HG02981 (cell line): ENCODE measurements at regions not wholly inside any gene's neighbourhood (a gene's known extent, or its start where the extent isn't known, plus 50 kb on each side); places are given as distances from the start of the nearest gene placed in this dataset.
"Not testable (repeated sequence)": the region's sequence is repeated elsewhere in the genome, so short reads cannot be mapped to it uniquely, and the experiment has no call there.

Experiments used
- ATAC-seq: cut with Tn5 transposase; IDR thresholded peaks from one replicate; pipeline ENCODE4 v1.9.1; 2021; ENCODE audit warnings: mild to moderate bottlenecking, moderate library complexity; ENCODE audit not compliant: unreplicated experiment

DNA sequence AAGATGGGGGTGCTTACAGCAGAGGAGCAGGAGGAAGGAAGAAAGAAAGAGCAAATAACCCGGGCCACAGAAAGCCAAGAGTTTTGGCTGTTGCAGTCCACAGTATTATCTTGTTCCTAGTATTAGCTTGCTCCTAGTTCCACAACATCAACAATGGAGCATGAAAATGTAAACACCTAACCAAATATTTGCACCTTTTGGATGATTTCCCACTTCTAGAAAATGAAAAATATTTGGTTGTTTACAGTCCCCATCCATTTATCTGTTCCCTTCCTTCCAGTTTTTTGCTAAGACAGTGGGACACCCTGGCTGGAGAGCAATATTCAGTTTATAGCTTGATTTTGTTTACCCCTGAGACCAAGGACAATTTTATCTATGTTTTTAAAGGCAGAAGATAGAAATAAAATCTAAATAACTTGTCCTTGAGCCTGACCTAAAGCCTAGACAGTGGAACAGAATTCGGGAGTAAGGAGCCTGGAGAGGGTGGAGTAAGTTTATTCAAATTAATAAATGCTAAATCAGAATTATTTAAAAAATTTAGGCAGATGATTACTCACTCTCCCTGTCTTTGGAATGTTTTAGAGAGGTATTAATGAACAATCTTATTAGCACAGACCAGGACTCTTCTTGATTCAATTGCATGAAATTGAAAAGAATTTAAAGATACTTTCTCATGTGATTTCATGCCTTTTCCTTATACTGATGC is 51.6 kb downstream of the RESF1 start:
- ATAC-seq: no peak

DNA sequence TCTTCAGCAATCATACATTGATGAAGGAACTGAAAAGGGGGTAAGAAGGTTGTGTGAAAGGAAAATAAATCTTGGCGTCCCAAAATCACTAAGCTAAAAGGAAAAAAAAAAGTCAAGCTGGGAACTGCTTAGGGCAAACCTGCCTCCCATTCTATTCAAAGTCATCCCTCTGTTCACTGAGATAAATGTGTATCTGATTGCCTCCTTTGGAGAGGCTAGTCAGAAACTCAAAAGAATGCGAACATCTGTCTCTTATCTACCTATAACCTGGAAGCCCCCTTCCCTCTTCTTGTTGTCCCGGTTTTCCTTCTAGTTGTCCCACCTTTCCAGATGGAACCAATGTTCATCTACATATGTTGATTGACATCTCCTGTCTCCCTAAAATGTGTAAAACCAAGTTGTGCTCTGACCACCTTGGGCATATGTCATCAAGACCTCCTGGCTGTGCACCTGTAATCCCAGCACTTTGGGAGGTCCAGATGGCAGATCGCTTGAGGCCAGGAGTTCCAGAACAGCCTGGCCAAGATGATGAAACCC is 53.1 kb downstream of the RESF1 start:
- ATAC-seq: no peak

DNA sequence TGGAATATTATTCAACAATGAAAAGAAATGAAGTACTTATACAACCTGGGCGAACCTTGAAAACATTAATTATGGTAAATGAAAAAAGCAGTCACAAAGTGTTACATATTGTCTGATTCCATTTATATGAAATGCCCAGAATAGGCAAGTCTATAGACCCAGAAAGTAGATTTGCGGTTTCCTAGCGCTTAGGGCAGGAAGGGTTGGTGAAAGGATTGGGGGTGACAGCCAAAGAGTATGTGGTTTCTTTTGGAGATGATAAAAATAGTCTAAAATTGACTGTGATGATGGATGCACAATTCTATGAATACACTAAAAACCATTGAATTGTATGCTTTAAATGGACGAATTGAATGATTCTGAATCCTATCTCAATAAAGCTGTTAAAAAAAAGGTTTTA is 55.8 kb downstream of the RESF1 start:
- ATAC-seq: no peak

DNA sequence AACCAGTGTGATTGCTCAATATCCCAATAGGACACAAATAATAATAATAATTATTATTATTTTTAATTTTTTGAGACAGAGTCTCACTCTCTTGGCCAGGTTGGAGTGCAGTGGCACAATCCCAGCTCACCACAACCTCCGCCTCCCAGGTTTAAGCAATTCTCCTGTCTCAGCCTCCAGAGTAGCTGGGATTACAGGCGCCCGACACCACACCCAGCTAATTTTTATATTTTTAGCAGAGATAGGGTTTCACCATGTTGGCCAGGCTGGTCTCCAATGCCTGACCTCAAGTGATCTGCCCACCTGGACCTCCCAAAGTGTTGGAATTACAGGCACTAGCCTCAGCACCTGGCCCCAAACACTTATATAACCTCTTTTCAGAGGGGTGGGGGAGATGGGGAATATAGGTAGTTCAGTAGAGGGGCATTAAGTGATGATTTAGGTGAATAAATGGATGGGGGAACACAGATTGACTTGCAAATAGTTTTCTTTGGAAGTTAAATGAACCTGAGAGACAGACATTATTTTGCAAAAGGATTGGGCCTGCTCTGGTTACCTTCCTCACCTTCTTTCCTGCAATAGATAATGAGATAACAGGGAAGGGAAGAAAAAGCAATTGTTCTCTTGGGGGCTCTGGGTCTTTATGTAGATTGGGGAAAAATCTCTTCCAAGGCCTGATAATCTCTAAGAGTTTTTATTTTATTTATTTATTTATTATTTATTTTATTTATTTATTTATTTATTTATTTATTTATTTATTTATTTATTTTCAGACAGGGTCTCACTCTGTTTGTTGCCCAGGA is 57.7 kb downstream of the RESF1 start:
- no peak for ATAC-seq

DNA sequence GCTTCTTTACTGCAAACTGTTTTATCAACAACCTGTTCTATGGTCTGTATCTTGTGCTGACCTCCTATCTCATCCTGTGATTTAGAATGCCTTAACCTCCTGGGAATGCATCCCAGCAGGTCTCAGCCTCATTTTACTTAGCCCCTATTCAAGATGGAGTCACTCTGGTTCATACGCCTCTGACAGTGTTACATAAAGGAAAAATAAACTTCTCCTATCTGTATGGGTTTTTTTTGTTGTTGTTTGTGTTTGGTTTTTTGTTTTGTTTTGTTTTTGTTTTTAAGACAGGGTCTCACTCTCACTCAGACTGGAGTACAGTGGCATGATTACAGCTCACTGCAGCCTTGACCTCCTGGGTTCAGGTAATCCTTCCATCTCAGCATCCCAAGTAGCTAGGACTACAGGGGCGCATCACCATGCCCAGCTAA is 62.1 kb downstream of the RESF1 start:
- no peak for ATAC-seq

DNA sequence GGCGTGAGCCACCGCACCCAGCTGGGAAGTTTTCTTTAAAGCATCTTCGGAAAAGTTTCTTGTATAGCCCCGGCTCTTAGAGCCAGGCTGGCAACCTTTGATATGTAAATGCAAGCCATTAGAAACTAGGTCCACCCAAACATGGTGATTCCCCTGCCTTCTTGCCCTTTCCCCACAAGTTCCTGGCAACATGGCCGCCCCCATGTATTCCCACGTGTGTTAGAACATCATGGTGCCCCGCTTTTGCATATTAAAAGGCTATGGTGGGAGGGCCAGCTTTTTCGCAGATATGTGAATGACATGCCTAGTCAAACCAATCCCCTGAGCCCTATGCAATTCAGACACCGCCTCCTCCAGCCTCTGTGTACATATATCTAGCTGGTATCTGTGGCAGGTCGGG is 63.2 kb downstream of the RESF1 start:
- not testable (repeated sequence) for ATAC-seq

DNA sequence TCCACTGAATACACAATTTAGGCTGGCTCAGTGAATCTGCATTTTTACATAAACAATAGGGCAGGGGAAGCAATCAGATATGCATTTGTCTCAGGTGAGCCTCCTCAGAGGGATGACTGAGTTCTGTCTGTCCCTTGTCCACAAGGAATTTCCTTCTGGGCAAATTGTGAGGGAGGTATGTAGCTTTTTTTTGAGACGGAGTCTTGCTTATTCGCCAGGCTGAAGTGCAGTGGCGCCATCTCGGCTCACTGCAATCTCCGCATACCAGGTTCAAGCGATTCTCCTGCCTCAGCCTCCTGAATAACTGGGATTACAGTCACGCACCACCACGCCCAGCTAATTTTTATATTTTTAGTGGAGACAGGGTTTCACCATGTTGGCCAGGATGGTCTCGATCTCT is 64.6 kb downstream of the RESF1 start:
- not testable (repeated sequence) for ATAC-seq

DNA sequence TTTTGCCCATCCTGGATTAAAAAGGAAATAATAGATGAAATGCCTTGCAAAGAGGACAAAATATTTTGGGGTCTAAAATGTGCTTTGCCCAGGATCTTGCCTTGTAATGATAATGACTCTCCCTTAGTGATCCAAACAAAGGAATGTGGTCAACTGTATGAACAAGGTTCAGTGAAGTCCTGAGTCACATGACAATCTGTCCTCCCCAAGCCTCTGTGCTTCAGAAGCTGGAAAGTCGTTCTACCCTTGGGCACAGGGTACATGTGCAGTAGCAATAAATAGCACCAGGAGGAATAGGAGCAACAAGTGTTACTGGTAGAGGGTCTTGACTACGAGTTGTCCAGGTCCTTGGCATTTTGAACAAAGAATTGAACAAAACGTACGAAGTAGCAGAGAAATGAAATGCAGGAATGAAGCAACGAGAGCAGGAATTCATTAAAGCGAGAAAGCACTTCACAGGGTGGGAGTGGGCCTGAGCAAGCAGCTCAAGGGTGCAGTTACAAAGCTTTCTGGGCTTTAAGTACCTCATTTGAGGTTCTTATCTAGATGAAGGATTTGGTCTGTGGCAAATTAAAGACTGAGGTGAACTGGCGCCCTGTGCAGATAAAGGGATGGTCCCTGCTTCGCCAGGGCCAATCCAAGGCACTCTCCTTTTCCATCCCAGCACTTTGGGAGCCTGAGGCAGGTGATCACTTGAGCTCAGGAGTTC is 65.8 kb downstream of the RESF1 start:
- ATAC-seq: no peak

DNA sequence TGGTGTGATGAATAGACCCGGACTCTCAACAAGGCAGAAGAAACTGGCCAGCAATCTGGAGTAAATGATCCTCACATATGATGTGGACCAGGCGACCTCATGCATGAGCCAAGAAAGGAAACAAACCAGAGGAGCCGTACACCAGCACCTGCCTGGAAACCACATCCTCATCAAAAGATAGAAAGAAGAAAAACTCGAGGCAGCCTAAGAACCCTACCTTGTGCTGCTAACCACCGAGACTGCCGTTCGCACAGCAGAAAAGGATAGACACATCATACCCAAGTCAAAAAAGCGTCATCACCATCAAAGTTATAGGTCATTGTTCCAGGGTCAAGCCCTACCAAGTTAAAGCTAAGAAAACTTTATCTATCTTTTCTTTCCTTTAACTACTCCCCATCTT is 66.7 kb downstream of the RESF1 start:
- ATAC-seq: peak; percentile 84

DNA sequence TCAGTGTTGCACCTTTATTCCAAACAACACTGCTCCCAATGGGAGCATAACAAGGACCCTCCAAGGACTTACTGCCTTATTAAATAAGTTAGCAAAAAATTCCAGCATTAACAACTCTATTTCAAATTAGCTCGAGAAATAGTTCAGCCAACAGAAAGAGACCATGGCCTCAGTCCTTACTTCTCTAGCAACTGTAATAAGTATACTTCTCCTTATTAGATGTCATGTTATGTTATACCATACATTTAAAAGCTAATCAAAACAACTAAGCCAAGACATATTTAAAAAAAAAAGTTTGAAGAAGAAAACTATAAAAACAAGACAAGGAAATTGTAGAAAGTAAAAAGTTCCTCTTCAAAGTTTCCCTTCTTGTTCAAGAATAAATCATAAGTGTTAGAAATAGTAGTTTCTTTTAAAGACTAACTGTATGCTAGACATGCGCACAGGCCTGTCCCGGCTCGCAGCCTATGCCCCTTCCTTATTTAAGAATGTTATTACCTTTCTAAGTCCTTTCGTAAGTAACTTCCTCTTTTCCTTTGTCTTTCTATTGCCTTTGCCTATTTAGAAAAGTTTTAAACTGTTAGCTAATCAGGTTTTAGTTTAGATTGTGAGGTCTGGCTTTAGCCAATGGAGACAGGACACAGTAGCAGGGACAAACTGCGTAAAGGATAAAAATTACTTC is 68.6 kb downstream of the RESF1 start:
- ATAC-seq: no peak

DNA sequence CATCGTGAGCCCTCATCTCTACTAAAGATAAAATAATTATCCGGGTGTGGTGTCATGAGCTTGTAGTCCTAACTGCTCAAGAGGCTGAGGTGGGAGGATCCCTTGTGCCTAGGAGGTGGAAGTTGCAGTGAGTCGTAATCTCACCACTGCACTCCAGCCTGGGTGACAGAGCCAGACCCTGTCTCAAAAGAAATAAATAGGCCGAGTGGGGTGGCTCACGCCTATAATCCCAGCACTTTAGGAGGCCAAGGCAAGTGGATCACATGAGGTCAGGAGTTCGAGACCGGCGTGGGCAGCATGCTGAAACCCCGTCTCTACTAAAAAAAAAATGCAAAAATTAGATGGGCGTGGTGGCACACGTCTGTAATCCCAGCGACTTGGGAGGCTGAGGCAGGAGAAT is 70.9 kb downstream of the RESF1 start:
- no peak for ATAC-seq

DNA sequence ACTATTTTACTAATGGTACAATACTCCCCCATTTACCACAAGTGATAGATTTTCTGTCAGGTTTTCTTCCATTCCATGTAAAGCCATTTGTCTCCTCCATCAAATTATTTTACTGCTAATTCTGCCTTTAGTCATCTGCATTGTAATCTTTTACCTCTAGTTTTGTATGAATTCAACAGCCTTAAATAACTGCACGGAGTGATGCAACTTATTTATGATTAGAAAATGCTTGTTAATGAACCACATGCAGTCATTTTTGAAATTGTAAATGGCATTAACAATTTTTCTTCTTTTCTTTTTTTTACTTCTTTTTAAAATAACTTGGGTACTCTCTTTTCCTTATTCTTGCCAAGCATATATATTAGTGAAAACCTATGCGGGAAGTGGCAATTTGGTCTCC is 71.5 kb downstream of the RESF1 start:
- no peak for ATAC-seq

DNA sequence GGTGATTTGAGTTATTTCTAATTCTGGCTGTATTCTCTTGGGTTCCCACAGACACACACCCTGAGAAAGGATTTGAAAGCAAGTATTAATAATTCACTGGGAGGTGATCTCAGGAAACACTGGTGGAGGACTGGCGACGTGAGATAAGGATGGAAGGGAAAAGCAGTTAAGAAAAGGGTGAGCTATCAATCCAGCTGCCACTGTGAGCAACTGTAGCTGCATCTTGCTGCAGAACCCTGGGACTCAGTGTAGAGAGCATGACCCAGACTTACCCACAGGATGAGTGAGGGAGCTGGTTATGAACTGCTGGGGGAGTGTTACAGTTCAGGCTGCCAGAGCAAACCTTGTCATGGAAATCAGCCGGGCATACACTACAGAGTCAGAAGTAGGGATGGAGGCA is 71.9 kb downstream of the RESF1 start:
- ATAC-seq: no peak

DNA sequence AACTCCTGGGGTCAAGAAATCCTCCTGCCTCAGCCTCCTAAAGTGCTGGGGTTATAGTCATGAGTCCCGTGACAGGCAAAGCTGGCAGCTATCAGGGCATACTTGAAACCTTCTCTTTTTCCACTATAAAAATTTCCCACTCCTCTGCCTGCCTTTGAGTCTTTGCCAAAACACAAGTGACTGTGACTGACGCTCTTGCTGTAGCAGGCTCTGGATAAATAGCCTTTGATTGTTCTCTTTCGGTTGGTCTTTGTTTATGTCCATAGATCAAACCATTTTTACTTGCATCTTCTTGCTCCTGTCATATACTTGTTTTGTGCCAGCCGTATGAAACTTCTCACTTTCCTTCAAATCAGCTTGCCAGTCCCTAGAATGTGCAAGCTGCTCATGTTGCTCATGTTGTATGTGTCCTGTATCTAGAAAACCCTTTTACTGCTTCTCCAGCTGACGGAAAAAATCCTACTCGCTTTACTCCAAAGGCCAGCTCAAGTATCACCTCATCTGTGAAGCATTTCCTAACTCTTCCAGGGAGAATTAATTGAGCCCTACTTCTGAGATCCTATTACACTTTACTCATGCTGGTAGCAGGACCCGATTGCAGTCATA is 73.1 kb downstream of the RESF1 start:
- no peak for ATAC-seq

DNA sequence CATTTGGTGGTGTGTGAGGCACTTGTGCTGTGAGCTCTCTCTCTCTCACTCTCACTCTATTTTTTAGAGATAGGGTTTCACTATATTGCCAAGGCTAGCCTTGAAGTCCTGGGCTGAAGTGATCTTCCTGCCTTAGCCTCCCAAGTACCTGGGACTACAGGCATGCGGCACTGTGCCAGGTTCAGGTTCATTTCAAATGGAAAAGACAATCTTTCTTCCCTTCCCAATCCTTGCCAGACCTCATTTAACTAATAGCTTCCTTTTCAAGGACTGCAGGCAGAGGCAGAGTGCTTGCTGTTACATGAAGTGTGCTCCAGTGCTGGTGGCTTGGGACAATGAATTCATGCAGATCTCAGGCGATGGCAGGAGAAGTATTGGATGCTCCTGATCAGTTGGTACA is 73.2 kb upstream of the BICD1 start:
- no peak for ATAC-seq

DNA sequence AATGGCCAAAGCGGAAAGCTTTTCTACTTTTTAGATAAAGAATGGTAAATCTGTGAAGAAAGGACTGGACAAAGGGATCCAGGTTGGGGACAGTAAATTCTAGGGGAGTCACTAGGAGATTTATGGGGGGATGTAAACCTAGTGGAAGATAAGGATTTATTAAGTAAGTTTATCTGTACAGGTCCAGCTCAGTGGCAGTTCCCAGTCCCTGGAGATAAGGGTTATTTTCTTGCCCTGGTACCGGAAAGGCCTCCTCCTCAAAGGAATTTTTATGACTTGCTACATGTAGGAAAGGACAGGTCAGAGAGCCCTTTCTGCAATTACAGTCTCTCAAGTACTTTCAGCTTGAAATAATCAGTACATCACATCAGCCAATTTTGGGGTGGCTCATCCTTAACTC is 72.6 kb upstream of the BICD1 start:
- ATAC-seq: no peak

DNA sequence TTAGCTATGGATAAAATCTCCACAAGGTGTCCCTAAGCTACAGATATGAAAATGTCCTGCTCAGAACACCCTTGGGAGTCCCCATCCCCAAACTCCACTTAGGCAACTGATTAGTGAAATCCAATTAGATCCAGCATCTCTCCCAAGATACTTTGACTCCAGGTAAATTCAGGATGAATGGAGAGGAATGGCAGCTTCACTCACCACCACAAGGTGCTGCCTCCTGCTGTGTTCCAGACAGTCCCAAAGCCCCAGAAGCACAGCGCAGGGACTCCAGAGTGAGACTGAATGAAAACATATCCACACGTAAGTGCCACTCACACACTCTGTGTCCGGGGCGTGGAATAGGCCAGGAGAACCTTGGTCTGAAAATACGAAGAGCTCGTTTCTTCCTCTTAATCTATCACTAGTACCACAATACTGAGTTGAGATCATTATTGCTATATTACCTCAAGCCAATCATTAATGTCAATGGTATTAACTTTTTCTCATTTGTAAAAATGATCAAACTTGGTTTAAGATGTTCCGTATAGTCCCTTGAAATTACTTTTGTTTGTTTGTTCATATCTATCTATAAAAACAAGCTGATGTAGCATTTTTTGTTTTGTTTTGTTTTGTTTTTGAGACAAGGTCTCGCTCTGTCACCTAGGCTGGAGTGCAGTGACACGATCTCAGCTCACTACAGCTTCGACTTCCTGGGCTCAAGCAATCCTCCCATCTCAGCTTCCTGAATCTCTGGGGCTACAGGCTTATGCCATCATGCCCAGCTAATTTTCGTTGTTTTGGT is 70.0 kb upstream of the BICD1 start:
- ATAC-seq: no peak

DNA sequence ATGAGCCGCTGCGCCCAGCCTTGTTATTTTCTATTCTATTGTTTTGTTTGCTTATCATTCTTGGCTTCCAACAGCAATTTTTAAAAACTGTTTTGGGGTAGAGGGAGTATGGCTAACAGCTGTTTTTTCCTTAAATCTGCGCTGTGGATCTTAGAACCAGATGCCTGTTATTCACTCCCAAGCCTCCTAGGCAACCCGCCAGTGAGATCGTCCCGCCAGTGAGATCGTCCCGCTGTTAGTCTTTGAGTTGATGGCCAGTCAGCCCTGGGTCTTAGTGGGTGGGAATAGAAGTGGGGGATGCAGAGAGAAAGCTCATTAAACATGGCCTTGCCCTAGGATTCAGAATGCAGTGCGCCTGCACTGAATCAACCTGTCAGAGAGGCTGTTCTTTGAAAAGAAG is 67.3 kb upstream of the BICD1 start:
- no peak for ATAC-seq

DNA sequence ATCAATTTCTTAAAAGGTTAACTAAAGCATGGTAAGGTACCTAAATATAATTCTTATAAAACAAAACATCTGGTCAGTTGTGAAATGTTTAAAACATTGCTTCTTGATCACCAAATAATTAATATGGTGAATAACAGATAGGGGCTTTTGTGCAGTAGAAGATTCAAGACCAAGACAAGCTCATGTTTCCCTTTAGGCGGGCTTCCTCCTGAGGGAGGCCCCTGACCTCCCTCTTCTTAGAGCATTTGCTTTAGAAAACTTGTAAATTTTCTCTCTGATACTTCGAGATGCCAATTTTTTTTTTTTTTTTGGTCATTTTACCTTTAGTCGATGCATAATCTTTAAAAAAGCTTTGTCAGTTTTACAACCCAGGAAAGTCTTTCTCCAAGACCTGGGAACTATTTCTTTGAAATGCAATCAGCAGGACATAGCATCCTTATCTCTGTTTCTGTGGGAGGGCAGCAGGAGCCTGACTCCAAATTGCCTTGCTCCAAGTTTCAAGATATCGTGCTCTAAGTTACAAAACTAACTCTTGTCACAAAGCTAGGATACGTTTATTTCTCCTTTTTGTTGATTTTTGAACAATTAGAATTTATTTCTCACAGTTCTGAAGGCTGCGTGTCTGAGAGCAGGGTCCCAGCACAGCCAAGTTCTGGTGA is 66.6 kb upstream of the BICD1 start:
- no peak for ATAC-seq
